Keratinocyte (primary cell): ENCODE measurements at regions not wholly inside any gene's neighbourhood (a gene's known extent, or its start where the extent isn't known, plus 50 kb on each side); places are given as distances from the start of the nearest gene placed in this dataset.

Experiments used
- DNase-seq: peaks from one replicate; pipeline ENCODE4 v3.0.0-alpha.2; 2011; ENCODE audit warnings: low read depth, missing footprints, low spot score
- FAIRE-seq: peaks from 2 replicates; lab custom pipeline; 2011; peaks lifted over from hg19 to GRCh38; lab: Jason Lieb, UNC
- H2AFZ ChIP-seq: 2 replicates; pipeline ENCODE4 v1.6.0; 2012; ENCODE audit warnings: low read length, control low read depth, inconsistent platforms; ENCODE audit not compliant: control insufficient read depth
- H3K27ac ChIP-seq: 2 replicates; pipeline ENCODE4 v1.5.1; 2011; ENCODE audit warnings: low read length; ENCODE audit not compliant: control insufficient read depth, insufficient read depth
- H3K27me3 ChIP-seq: 3 replicates; pipeline ENCODE4 v1.6.0; 2011; ENCODE audit warnings: low read length; ENCODE audit not compliant: control insufficient read depth, insufficient read depth; ENCODE audit errors: extremely low read depth
- H3K36me3 ChIP-seq, 2 experiments: 2 replicates in 1 of 2; 3 replicates in 1 of 2; pipeline ENCODE4 v1.5.1; 2011; ENCODE audit warnings: low read length in 2 of 2, mild to moderate bottlenecking in 1 of 2; ENCODE audit not compliant: control insufficient read depth in 2 of 2, insufficient read depth in 2 of 2; ENCODE audit errors: extremely low read depth in 1 of 2
- H3K4me1 ChIP-seq: 3 replicates; pipeline ENCODE4 v1.5.1; 2011; ENCODE audit warnings: low read length; ENCODE audit not compliant: control insufficient read depth, insufficient read depth; ENCODE audit errors: extremely low read depth
- H3K4me2 ChIP-seq: 3 replicates; pipeline ENCODE4 v1.6.0; 2011; ENCODE audit warnings: low read depth, low read length; ENCODE audit not compliant: control insufficient read depth, insufficient read depth; ENCODE audit errors: extremely low read depth
- H3K4me3 ChIP-seq, 3 experiments: fragments of 200-600 bp in 1 of 3; sonication (generic) in 1 of 3; 2 replicates in 2 of 3; 3 replicates in 1 of 3; pipeline ENCODE4 v1.5.1; 2011 to 2016; ENCODE audit warnings: low read length in 3 of 3, mild to moderate bottlenecking in 3 of 3, control low read depth in 2 of 3, inconsistent platforms in 1 of 3, low read depth in 1 of 3, mixed read lengths in 1 of 3, mixed run types in 1 of 3, moderate library complexity in 1 of 3; ENCODE audit not compliant: control insufficient read depth in 2 of 3, insufficient read depth in 2 of 3; ENCODE audit errors: extremely low read depth in 1 of 3
- H3K79me2 ChIP-seq: 2 replicates; pipeline ENCODE4 v1.6.0; 2012; ENCODE audit warnings: low read length; ENCODE audit not compliant: control insufficient read depth, insufficient read depth
- H3K9ac ChIP-seq: 3 replicates; pipeline ENCODE4 v1.6.0; 2011; ENCODE audit warnings: low read length; ENCODE audit not compliant: control insufficient read depth, insufficient read depth; ENCODE audit errors: extremely low read depth
- H3K9me1 ChIP-seq: 3 replicates; pipeline ENCODE4 v1.6.0; 2011; ENCODE audit warnings: low read length; ENCODE audit not compliant: control insufficient read depth, insufficient read depth; ENCODE audit errors: extremely low read depth
- H3K9me3 ChIP-seq: 2 replicates; pipeline ENCODE4 v1.5.1; 2012; ENCODE audit warnings: low read depth, low read length; ENCODE audit not compliant: control insufficient read depth
- H4K20me1 ChIP-seq: 3 replicates; pipeline ENCODE4 v1.6.0; 2011; ENCODE audit warnings: low read length; ENCODE audit not compliant: control insufficient read depth, insufficient read depth; ENCODE audit errors: extremely low read depth
- CTCF ChIP-seq, 3 experiments: IDR thresholded peaks in 1 of 3; conservative IDR thresholded peaks in 1 of 3; optimal IDR thresholded peaks in 1 of 3; 2 replicates in 2 of 3; 3 replicates in 1 of 3; pipeline versions ENCODE3 to v1.5.1; 2011; ENCODE audit warnings: low read length in 3 of 3, mild to moderate bottlenecking in 3 of 3, moderate library complexity in 2 of 3, control low read depth in 1 of 3, inconsistent platforms in 1 of 3; ENCODE audit not compliant: insufficient read depth in 2 of 3; ENCODE audit errors: extremely low read depth in 1 of 3
- EZH2 ChIP-seq: IDR thresholded peaks from one replicate; pipeline ENCODE4 v1.6.1; 2012; ENCODE audit warnings: inconsistent platforms, mild to moderate bottlenecking, low read length, moderate library complexity
- dilution Hi-C: fragments of 300-500 bp; cut with MboI; formaldehyde crosslinking; loops from one replicate; pipeline ENCODE4 v1.7.0; 2020; ENCODE audit warnings: low sequenced_read_pairs; ENCODE audit not compliant: extremely low pct_ligation_motif_present

- Histone ChIP-seq H2AFZ (no peak overlapping the region), H3K9me3 (no peaks in the 10 kb centered on the region), H3K4me2 (no peak overlapping the region), H3K27ac (no peak overlapping the region), H4K20me1 (no peaks in the 10 kb centered on the region), H3K4me3 (no peak overlapping the region), H3K4me1 (no peaks in the 10 kb centered on the region), H3K27me3 (no peaks in the 10 kb centered on the region), H3K79me2 (no peaks in the 10 kb centered on the region), H3K9ac (no peak overlapping the region), H3K9me1 (no peaks in the 10 kb centered on the region), H3K36me3 (no peaks in the 10 kb centered on the region)
- TF ChIP-seq CTCF (optimal IDR thresholded peaks at IDR 0.05 in 1 of 3, IDR thresholded peaks at IDR 0.05 in 1 of 3, conservative IDR thresholded peaks at IDR 0.05 in 1 of 3; ENCODE audit: extremely low read depth in 1 of 3, insufficient read depth in 2 of 3, low read length in 3 of 3) (no peak), EZH2 (no peak)
- FAIRE-seq (no peak), DNase-seq (no peak)
- dilution Hi-C loops: no loop called here
These were observed 360.4 kb upstream of the DSEL start for GRCh38 chr18:67876871-67877270.

GRCh38 chr18:67875944-67876343 lies 359.4 kb upstream of the DSEL start:
- no peak for DNase-seq
- no peak overlapping the region for H2AFZ ChIP-seq

More at GRCh38 chr18:67875944-67876343, 359.4 kb upstream of the DSEL start:
- Histone ChIP-seq H3K9ac (no peak overlapping the region), H3K36me3 (no peaks in the 10 kb centered on the region), H3K4me1 (no peaks in the 10 kb centered on the region), H3K4me2 (no peak overlapping the region), H3K4me3 (no peak overlapping the region), H4K20me1 (no peaks in the 10 kb centered on the region), H3K27me3 (no peaks in the 10 kb centered on the region), H3K9me3 (no peaks in the 10 kb centered on the region), H3K27ac (no peak overlapping the region), H3K79me2 (no peaks in the 10 kb centered on the region), H3K9me1 (no peaks in the 10 kb centered on the region)
- no peak for TF ChIP-seq CTCF (optimal IDR thresholded peaks at IDR 0.05 in 1 of 3, IDR thresholded peaks at IDR 0.05 in 1 of 3, conservative IDR thresholded peaks at IDR 0.05 in 1 of 3; ENCODE audit: extremely low read depth in 1 of 3, insufficient read depth in 2 of 3, low read length in 3 of 3)
- dilution Hi-C loops: no loop called here
- no peak for FAIRE-seq
